ENCODE measurements at regions not wholly inside any gene's neighbourhood (a gene's known extent, or its start where the extent isn't known, plus 50 kb on each side); places are given as distances from the start of the nearest gene placed in this dataset.

DNA sequence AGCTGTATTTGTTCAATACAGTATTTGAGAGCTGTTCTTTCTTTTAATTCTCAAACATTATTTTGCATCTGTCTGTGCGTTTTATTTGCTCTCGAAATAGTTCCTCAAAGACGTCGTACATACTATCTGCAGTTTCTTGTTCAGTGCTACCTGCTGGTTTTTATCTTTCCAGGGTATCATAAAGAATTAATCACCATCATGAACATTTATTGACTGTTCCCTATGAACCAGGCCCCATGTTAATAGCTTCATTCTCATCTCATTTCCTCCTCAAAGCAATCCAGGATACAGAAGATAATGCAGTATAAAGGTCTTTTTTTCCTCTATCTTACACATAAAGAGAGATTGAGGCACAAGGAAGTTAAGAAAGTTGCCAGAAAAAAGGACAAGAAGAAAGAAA, 211.8 kb downstream of the DACT1 start:
- DNase-seq (ENCODE audit: low spot score) (no peak), ATAC-seq (ENCODE audit: low FRiP score) (no peak)
- TF ChIP-seq, protein P1, sequence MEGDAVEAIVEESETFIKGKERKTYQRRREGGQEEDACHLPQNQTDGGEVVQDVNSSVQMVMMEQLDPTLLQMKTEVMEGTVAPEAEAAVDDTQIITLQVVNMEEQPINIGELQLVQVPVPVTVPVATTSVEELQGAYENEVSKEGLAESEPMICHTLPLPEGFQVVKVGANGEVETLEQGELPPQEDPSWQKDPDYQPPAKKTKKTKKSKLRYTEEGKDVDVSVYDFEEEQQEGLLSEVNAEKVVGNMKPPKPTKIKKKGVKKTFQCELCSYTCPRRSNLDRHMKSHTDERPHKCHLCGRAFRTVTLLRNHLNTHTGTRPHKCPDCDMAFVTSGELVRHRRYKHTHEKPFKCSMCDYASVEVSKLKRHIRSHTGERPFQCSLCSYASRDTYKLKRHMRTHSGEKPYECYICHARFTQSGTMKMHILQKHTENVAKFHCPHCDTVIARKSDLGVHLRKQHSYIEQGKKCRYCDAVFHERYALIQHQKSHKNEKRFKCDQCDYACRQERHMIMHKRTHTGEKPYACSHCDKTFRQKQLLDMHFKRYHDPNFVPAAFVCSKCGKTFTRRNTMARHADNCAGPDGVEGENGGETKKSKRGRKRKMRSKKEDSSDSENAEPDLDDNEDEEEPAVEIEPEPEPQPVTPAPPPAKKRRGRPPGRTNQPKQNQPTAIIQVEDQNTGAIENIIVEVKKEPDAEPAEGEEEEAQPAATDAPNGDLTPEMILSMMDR (IDR thresholded peaks at IDR 0.05): no peak

DNA sequence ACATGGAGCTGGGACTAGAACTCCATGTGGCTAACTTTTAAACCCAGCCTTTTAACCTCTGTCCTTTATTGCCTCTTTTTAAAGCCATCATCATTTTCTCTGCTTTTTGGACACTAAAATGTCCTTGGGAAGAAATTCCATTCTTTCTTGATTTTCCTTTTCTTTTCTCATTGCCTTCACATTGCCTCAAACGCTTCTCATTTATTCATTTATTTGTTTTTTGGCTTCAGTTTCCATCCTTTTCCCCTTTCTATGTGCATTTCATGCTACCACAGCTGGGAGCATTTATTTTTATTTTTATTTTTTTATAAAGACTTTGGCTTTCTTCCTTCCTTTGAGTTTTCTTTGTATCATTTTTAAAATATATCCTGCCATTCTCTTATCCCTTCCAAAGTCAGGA, 212.2 kb downstream of the DACT1 start:
- TF ChIP-seq, protein P1 (IDR thresholded peaks at IDR 0.05): no peak
- no peak for DNase-seq (ENCODE audit: low spot score)

GRCh38 chr14:58861586-58861985, 223.8 kb downstream of the DACT1 start:
- ATAC-seq (ENCODE audit: low FRiP score): no peak
- DNase-seq (ENCODE audit: low spot score): no peak
- TF ChIP-seq, protein P1 (IDR thresholded peaks at IDR 0.05): no peak

More for the DNA sequence above, 212.2 kb downstream of the DACT1 start:
- ATAC-seq (ENCODE audit: low FRiP score): no peak

- TF ChIP-seq, protein P1 (IDR thresholded peaks at IDR 0.05): no peak
- no peak for ATAC-seq (ENCODE audit: low FRiP score)
- no peak for DNase-seq (ENCODE audit: low spot score)
These were observed 224.8 kb downstream of the DACT1 start for GRCh38 chr14:58862416-58863160.

- DNase-seq (ENCODE audit: low spot score) (no peak), ATAC-seq (ENCODE audit: low FRiP score) (no peak)
- TF ChIP-seq, protein P1 (IDR thresholded peaks at IDR 0.05): no peak
These were observed 226.0 kb downstream of the DACT1 start for GRCh38 chr14:58863661-58864345.

GRCh38 chr14:58864751-58865513, 227.2 kb downstream of the DACT1 start:
- ATAC-seq (ENCODE audit: low FRiP score) (no peak), DNase-seq (ENCODE audit: low spot score) (no peak)
- TF ChIP-seq, protein P1 (IDR thresholded peaks at IDR 0.05): no peak

Measured in omental fat pad (tissue), 3 donors.